Mucosa of rectum (tissue), 2 donors: ENCODE measurements at regions not wholly inside any gene's neighbourhood (a gene's known extent, or its start where the extent isn't known, plus 50 kb on each side); places are given as distances from the start of the nearest gene placed in this dataset.
"Not testable (repeated sequence)": the region's sequence is repeated elsewhere in the genome, so short reads cannot be mapped to it uniquely, and the experiment has no call there.

Experiments
- H3K27ac ChIP-seq, 2 donors: one replicate each; pipeline ENCODE4 v1.7.0; 2013; ENCODE audit warnings: inconsistent platforms in 2 of 2, low read depth in 2 of 2, low read length in 2 of 2
- H3K27me3 ChIP-seq, 2 donors: one replicate each; pipeline ENCODE4 v1.7.0; 2013; ENCODE audit warnings: low read length in 2 of 2; ENCODE audit not compliant: control insufficient read depth in 2 of 2, insufficient read depth in 2 of 2
- H3K36me3 ChIP-seq, 2 donors: one replicate each; pipeline ENCODE4 v1.7.0; 2013; ENCODE audit warnings: low read length in 2 of 2; ENCODE audit not compliant: control insufficient read depth in 2 of 2, insufficient read depth in 2 of 2
- H3K4me1 ChIP-seq, 2 donors: one replicate each; pipeline ENCODE4 v1.7.0; 2013; ENCODE audit warnings: low read length in 2 of 2, mild to moderate bottlenecking in 1 of 2; ENCODE audit not compliant: control insufficient read depth in 2 of 2, insufficient read depth in 2 of 2
- H3K4me3 ChIP-seq, 2 donors: one replicate each; pipeline ENCODE4 v1.7.0; 2013; ENCODE audit warnings: low read length in 2 of 2
- H3K9ac ChIP-seq, 2 donors: one replicate each; pipeline ENCODE4 v1.7.0; 2013; ENCODE audit warnings: low read length in 2 of 2, low read depth in 1 of 2, mild to moderate bottlenecking in 1 of 2
- H3K9me3 ChIP-seq, 2 donors: one replicate each; pipeline ENCODE4 v1.7.0; 2013; ENCODE audit warnings: low read length in 2 of 2; ENCODE audit not compliant: control insufficient read depth in 2 of 2
- donor health status: healthy.
- donor health status: Normal muscosa, but diverticular disease.

- H3K9ac ChIP-seq: no peak overlapping the region
- peaks cover 3 to 12% of the 10 kb centered on the region in 2 donors for H3K4me1 ChIP-seq
- H3K9me3 ChIP-seq: no peaks in the 10 kb centered on the region
- no peaks in the 10 kb centered on the region for H3K36me3 ChIP-seq
- no peaks in the 10 kb centered on the region for H3K27me3 ChIP-seq
- no peak overlapping the region for H3K27ac ChIP-seq
- no peak overlapping the region for H3K4me3 ChIP-seq
Measured at GRCh38 chr22:22697377-22698117, 53.1 kb downstream of the GGTLC2 start.

- H3K27me3 ChIP-seq: no peaks in the 10 kb centered on the region
- no peak overlapping the region for H3K9ac ChIP-seq
- no peak overlapping the region for H3K4me3 ChIP-seq
- H3K4me1 ChIP-seq: peaks cover 0 to 9% of the 10 kb centered on the region in 2 donors
- H3K27ac ChIP-seq: no peak overlapping the region
- H3K36me3 ChIP-seq: no peaks in the 10 kb centered on the region
- no peaks in the 10 kb centered on the region for H3K9me3 ChIP-seq
Measured at GRCh38 chr22:22698263-22698750, 53.9 kb downstream of the GGTLC2 start.

GRCh38 chr22:22700631-22701030, 56.2 kb downstream of the GGTLC2 start:
- Histone ChIP-seq H3K4me3 (no peak overlapping the region), H3K4me1 (peaks cover 0 to 4% of the 10 kb centered on the region in 2 donors), H3K36me3 (no peaks in the 10 kb centered on the region), H3K27ac (no peak overlapping the region), H3K9ac (no peak overlapping the region), H3K27me3 (no peaks in the 10 kb centered on the region), H3K9me3 (no peaks in the 10 kb centered on the region)

- not testable (repeated sequence) for H3K9me3 ChIP-seq, H3K4me3 ChIP-seq, H3K27ac ChIP-seq, H3K27me3 ChIP-seq, H3K4me1 ChIP-seq, H3K9ac ChIP-seq, H3K36me3 ChIP-seq
Measured at GRCh38 chr22:22701557-22701956, 57.1 kb downstream of the GGTLC2 start.

GRCh38 chr22:22702237-22703202, 58.1 kb downstream of the GGTLC2 start:
- Histone ChIP-seq H3K27me3 (no peaks in the 10 kb centered on the region), H3K4me3 (no peak overlapping the region), H3K4me1 (peaks cover 0 to 4% of the 10 kb centered on the region in 2 donors), H3K36me3 (no peaks in the 10 kb centered on the region), H3K27ac (no peak overlapping the region), H3K9ac (no peak overlapping the region), H3K9me3 (no peaks in the 10 kb centered on the region)

- Histone ChIP-seq H3K36me3 (no peaks in the 10 kb centered on the region), H3K9me3 (no peaks in the 10 kb centered on the region), H3K27me3 (no peaks in the 10 kb centered on the region), H3K4me3 (no peak overlapping the region), H3K9ac (no peak overlapping the region), H3K4me1 (peaks cover 0 to 4% of the 10 kb centered on the region in 2 donors), H3K27ac (no peak overlapping the region)
Measured at GRCh38 chr22:22703203-22703570, 58.8 kb downstream of the GGTLC2 start.

- Histone ChIP-seq H3K9me3 (no peaks in the 10 kb centered on the region), H3K27ac (no peak overlapping the region), H3K27me3 (no peaks in the 10 kb centered on the region), H3K9ac (no peak overlapping the region), H3K36me3 (no peaks in the 10 kb centered on the region), H3K4me1 (peaks cover 0 to 4% of the 10 kb centered on the region in 2 donors), H3K4me3 (no peak overlapping the region)
Measured at GRCh38 chr22:22703715-22704114, 59.3 kb downstream of the GGTLC2 start.

GRCh38 chr22:22704156-22704946, 59.9 kb downstream of the GGTLC2 start:
- peaks cover 0 to 4% of the 10 kb centered on the region in 2 donors for H3K4me1 ChIP-seq
- H3K4me3 ChIP-seq: no peak overlapping the region
- no peaks in the 10 kb centered on the region for H3K27me3 ChIP-seq
- no peaks in the 10 kb centered on the region for H3K36me3 ChIP-seq
- no peaks in the 10 kb centered on the region for H3K9me3 ChIP-seq
- no peak overlapping the region for H3K27ac ChIP-seq
- H3K9ac ChIP-seq: no peak overlapping the region

GRCh38 chr22:22705328-22706100, 61.1 kb downstream of the GGTLC2 start:
- Histone ChIP-seq H3K36me3 (no peaks in the 10 kb centered on the region), H3K27ac (no peak overlapping the region), H3K4me1 (peaks cover 0 to 4% of the 10 kb centered on the region in 2 donors), H3K4me3 (no peak overlapping the region), H3K9ac (no peak overlapping the region), H3K9me3 (no peaks in the 10 kb centered on the region), H3K27me3 (no peaks in the 10 kb centered on the region)
